HG03439 (cell line): ENCODE measurements at regions not wholly inside any gene's neighbourhood (a gene's known extent, or its start where the extent isn't known, plus 50 kb on each side); places are given as distances from the start of the nearest gene placed in this dataset.
"Not testable (repeated sequence)": the region's sequence is repeated elsewhere in the genome, so short reads cannot be mapped to it uniquely, and the experiment has no call there.

Source experiments
- ATAC-seq: cut with Tn5 transposase; IDR thresholded peaks from one replicate; pipeline ENCODE4 v1.9.1; 2021; ENCODE audit warnings: mild to moderate bottlenecking, moderate library complexity; ENCODE audit not compliant: unreplicated experiment

DNA sequence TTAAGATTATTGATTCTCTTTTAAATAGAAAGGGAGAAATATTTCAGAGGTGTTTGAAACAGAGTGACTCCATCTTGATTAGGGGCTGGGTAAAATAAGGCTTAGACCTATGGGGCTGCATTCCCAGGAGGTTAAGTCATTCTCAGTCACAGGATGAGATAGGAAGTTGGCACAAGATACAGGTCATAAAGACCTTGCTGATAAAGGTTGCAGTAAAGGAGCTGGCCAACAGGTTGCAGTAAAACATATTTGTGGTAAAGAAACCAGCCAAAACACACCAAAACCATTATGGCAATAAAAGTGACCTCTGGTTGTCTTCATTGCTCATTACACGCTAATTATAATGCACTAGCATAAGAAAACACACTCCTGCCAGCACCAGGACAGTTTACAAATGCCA is 165.0 kb downstream of the SPIN4 start:
- ATAC-seq, result no peak

DNA sequence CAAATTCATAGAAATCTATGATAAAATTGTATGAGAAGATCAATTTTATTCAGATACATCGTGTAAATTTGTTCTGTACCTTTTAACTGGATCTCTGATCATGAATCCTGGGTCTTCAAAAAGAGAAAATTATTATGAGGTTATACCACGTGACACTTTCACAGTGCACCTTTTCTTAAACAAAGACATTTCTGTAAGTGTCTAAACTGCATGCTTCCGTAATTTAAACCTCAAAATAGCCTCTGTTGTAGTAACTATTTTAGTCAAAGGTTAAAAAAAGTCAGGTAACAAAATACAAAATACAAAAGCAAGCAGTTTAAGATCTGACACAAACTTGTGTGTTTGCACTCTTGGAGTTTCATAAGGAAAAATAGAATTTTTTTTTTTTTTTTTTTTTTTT is 171.3 kb downstream of the SPIN4 start:
- ATAC-seq, result not testable (repeated sequence)

DNA sequence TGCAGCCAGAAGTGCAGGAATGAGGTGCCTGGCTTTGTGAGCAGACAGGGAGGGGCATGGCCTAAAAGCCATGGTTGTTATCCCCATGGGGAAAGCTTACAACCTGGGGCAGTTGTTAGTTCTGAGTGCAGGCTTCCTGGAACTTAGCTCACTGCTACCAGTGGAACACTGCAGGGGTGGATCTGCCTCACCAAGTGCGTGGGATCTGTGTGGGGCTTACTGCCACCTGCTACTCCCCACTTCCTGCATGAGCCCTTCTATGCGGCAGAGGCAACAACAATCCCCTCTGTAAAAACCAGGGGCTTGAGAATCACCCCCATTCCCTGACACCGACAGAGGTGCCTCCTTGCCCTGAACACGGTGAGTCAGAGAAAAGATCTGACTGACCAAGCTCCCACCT is 174.6 kb downstream of the SPIN4 start:
- ATAC-seq, result not testable (repeated sequence)

DNA sequence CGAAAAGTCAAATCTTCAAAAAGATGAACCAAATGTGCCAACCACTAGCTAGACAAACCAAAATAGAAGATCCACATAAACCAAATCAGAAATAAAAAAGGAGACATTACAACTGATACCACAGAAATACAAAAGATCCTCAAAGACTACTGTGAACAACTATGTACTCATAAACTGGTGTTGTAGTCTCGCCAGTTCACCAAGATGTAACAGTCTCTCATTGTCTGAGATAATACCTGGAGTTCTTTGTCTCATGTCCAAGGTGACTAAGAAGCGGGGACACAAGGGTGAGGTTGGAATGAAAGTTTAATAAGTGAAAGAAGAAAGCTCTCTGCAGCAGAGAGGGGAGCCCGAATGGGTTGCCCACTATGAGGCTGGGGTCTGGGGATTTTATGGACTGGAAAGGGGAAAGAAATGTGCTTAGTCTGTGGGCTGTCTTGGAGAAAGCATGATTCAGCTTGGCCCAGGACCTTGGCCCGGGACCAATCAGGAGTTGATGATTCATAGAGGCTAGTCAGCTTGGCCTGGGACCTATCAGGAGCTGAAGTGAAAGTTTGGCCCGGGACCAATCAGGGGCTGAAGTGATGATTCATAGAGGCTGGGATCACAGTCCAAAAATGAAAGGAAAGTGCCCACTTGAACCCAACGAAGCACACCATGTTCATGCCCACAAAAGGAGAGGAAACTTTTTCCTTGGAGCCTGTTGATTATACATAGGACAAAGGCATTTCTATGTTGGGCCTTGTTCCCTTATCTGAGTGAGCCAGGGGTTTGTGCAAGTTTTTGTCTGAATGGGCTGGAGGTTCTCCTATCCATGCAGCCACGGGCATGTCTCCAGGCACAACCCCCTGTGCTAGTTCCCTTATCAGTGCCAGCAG is 177.1 kb downstream of the SPIN4 start:
- not testable (repeated sequence) for ATAC-seq

DNA sequence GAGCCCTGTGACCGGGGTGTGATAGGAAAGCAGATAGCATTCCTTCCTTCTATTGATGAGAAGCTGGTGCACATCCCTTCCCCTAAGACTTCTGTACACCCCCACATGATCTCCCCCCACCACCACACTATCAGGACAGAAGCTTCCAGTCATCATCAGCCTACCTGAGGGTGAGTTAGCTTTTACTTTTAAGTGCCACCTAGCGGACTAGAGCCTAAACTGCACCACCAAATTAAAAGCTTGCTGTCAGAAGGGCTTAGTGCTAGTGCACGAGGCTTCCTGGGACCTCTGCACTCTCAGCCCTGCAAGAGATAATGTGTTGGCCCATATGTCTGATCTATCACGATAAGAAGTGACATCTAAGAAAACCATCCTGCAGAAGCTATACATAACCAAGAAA is 181.7 kb downstream of the SPIN4 start:
- ATAC-seq, result not testable (repeated sequence)

DNA sequence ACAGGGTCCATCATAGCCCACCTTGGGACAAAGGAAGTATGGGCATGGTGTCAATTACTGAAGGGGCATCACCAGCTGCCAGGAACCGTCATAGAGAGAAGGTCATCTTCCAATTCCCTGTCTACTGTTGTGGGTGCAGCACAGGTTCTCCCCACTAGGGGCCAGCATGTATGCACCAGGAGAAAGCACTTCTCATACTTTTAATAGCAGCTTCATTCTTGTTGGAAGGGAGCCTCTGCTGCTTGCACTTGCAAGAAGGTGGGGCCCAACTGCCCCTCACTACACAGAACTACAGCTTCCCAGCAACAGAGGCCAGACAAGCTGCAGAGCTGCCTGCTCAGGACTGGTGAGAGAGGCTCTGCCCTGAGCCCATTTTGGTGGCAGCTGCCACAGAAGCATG is 182.2 kb downstream of the SPIN4 start:
- not testable (repeated sequence) for ATAC-seq

DNA sequence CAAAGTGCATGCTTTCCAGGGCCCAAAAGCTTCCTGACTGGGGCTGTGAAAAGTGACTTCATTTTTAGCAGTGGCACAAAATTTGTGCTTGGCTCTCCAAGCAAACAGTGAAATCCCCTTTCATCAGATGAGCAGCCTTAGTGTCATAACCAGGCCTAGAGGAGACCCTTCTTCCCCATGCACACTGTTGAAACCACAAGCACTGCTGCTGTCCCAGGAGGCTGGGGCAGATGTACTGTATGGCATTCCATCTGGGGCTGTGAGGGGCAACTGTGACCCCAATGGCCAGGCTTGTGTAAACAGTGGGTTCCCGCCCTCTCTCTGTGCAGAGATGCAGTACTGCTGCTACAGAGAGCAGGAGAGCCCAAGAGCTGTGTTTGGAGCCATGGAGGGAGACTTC is 184.1 kb downstream of the SPIN4 start:
- not testable (repeated sequence) for ATAC-seq

DNA sequence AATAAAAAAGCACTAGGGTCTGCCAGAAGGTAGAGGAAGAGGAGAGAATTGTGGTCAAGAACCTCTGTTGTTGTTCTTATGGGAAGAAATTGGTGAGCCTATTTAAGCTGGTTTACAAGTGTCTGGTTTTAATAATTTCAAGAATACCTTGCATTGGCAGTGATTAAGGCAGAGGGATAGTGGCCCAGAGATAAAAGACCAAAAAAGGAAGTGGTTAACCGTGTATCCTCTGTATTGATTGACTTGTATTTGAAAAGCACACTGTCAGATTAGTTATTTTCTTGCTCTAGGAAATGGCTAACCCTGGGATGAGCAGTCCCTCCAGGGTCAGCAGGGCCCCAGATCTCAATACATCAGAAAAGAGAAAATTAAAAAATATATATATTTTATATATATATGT is 190.1 kb downstream of the SPIN4 start:
- ATAC-seq, result not testable (repeated sequence)

DNA sequence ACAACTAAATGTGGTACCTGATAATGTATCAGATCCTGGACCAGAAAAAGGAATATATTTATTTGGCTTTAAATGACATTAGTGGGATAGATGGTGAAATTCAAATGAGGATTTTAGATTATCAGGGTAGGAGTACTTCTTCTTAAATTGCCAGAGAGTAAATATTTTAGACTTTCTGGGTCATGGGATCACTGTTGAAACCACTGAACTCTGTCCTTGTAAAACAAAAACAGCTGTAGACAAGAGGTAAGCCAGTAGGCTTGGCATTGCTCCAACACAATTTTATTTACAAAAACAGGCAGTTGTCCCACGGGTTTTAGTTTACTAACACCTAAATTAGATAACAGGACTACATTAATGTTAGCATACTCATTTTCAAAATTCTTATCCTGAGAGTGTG is 190.8 kb downstream of the SPIN4 start:
- ATAC-seq, result not testable (repeated sequence)

DNA sequence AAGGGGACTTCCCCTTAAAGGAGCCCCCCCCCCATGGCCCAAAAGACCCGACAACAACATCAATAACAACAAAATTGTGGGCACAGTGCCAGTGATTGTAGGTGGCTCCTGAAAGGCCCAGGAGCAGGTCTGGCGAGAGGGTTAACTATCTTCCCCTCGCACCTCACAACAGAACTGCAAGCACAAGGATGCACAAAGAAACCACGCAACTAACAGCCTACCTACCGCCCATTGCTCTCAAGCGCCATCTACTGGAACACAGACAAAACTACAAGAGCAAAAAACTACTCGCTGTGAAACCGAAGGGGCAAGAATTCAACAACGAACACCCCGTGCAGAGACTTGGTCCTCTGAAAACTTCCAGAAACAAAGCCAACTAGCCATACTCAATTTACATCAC is 205.6 kb downstream of the SPIN4 start:
- not testable (repeated sequence) for ATAC-seq

DNA sequence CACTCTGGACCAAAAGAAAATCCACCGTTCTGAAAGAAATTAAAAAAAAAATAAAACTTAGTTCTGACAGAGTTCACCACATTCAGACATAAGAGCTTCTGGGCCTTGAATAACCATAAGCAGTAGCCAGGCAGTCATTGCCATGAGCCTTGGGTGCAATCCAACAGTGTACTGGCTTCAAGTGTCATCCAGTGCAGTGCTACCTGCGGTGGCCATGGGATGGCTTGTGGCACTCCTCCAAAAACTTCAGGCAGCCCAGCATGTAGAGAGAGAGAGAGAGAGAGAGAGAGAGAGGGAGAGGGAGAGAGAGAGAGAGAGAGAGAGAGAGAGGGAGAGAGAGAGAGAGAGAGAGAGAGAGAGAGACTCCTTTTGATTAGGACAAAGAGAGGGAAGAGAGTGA is 208.5 kb downstream of the SPIN4 start:
- ATAC-seq, result not testable (repeated sequence)

DNA sequence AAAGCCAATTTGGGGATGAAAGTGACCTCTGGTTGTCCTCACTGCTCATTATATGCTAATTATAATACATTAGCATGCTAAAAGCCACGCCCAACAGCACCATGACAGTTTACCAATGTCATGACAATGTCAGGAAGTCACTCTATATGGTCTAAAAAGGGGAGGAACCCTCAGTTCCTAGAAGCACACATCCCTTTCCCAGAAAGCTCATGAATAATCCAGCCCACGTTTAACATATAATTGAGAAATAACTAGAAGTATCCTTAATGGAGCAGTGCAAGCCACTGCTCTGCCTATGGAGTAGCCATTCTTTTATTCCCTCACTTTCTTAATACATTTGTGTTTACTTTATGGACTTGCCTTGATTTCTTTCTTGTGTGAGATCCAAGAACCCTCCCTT is 215.3 kb downstream of the SPIN4 start:
- not testable (repeated sequence) for ATAC-seq

DNA sequence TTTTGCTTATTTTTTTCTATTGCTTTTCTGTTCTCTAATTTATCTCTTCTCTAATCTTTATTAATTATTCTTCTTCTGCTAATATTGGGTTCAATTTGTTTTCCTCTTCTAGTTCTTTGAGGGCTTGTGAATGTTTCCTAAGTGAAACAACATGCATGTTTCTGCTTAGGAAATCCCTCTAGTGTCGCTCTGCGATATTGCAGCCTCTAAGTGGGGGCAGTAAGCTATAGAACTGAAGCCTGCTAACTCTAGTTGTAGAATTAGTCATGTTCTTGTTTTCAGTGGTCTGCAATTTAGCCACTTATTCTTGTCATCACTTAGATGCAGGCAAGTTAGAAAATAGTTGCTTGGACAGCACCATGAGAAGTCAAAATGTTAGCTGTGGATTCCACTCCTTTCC is 222.6 kb downstream of the SPIN4 start:
- no peak for ATAC-seq

DNA sequence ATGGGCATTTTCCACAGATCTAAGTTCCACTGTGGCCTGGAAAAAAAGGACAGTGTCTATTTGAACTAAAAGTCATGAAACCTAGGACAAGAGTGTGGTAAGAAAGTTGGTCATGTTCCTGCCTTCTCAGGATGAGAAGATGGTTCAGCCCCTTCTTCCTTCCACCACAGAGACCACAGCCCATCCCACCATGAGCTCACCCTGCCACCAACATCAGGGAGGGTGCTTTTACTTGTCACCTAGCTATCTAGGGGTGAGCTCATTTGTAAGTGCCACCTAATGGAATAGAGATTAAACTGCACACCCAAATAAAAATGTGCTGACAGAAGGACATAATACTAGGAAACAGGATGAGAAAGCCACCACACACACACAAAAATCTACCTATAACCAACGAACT is 235.9 kb downstream of the SPIN4 start:
- ATAC-seq, result no peak

DNA sequence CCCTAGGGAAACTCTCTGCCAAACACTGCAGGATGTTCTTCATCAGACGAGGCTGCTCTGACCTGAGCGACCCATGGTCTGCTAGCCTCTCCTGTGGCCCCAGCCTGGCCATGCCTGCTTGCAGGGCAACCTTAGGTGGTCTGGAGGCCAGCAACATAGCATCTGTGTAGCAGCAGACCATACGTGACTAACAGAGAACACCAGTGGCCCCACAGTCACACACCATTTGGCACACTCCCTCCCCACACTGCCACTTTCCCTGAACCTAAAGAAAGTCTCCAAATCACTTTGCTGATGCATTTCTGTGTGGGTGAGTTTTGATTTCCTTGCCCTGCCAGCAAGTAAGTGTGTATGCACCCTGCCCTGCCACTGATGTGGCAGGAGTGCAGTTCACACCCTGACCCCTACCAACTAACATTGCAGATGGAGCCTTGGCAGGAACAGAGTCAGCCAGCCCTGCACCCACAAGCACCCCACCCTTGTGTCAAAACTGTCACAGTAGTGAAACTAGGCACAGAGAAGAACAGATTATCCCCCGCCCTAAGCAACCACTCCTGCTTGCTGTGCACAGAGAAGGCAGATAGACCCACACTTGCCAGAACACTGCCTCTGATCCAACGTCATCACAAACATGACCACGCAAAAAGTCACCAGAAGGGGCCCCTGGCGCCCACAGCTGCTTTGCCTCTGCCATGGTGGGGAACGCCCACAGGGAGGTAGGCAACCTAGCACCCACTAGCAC is 249.1 kb downstream of the SPIN4 start:
- no peak for ATAC-seq

DNA sequence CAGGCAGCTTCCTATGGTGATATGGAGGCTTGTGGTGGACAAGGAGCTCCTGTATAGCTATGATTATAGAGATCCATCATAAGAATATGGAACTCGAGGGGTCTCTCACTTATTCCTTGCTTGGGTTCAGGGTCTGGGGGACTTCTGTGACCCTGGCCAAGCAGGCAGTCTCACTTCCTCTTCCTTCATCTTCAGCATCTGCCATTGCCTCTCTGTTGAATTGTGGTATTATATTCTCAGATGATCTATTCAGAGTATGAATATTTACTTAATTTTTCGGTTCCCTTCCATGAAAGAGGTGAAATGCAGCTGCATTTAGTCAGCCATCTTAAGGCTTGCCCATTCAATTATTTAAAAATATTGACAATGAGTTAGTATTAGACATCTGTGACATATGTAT is 292.9 kb downstream of the SPIN4 start:
- no peak for ATAC-seq

DNA sequence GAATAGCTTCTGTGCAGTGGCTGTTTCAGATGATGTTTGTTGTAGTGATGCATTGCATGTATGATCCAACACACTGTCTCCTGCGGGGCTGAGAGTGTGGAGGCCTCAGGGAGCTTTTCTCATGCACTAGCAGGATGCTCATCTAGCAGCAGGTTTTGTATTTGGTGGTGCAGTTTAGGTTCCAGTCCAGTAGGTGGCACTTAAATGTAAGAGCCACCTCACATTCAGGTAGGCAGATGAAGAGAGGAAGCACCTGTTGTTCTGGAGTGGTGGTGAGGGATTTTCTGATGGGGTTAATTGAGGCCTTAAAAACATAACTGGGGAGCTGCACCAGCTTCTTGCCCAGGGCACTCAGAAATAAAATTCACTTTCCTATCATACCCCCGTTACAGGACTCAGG is 300.9 kb downstream of the SPIN4 start:
- no peak for ATAC-seq

DNA sequence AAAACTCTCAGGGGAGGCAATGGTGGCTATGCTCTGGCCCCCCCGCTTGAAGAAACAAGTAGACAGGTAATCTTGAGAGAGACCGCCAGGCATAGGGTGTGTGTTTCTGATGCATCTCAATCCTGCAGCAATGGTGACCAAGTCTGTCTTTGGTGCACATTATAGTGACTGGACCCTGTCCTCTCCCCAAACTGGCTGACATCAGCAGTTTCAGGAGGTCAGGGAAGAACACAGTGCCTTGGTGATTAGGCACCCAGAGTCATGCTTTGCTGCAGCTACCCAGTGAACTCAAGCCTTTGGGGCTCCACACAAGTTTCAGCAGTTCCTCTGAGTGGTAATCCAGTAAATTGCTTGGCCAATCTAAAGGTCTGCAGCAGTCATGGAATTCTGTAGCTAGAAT is 318.3 kb downstream of the SPIN4 start:
- no peak for ATAC-seq

DNA sequence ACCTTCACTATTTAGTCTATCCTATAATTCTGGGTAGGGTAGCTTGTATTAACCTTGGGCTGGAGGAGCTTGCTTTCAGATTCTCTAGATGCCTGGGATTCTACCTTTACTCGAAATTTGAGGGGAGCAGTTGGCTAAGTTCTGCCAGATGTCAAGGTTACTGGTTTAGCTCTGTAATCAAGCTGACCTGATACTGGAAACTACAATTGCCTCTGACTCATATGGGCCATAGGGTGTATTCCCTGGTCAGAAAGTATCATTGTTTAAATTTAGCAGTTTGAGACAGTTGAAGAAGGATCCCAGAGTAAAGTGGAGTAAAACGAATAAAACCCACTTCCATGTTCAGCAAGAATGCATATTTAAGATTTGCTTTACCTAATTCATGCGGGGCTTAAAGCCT is 337.6 kb downstream of the SPIN4 start:
- no peak for ATAC-seq

DNA sequence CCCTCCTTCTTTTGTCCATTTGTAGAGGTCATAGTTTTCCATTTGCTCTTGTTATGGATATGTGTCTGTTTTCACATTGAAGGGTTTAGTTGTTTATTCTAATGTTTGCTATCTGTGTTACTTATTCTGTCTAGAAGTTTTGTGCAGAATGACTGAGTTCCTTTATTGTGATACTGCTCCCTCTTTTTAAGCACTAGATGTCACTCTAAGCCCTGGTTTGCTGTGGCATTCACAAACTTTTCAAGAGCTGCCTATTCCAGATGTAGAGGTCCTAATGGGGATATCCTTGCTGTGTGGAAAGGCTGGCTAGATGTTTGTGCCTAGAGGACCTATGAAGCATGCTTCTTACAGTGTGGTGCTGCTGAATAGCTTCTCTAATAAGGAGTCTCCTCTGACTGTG is 338.6 kb downstream of the SPIN4 start:
- no peak for ATAC-seq

DNA sequence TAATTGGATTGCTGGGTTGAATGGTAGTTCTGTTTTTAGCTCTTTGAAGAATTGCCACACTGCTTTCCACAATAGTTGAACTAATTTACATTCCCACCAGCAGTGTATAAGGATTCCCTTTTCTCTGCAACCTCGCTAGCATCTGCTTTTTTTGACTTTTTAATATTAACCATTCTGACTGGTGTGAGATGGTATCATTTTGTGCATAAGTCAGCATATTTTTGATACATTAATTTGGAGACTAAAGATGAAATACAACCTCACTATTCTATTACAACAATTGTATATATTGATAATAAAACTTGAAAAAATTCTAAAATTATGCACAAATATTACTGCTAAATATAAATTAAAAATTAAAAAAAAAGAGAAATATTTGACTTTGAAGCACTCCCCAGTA is 350.9 kb downstream of the SPIN4 start:
- not testable (repeated sequence) for ATAC-seq
